ENCODE measurements at regions not wholly inside any gene's neighbourhood (a gene's known extent, or its start where the extent isn't known, plus 50 kb on each side); places are given as distances from the start of the nearest gene placed in this dataset.
"Not testable (repeated sequence)": the region's sequence is repeated elsewhere in the genome, so short reads cannot be mapped to it uniquely, and the experiment has no call there.

DNA sequence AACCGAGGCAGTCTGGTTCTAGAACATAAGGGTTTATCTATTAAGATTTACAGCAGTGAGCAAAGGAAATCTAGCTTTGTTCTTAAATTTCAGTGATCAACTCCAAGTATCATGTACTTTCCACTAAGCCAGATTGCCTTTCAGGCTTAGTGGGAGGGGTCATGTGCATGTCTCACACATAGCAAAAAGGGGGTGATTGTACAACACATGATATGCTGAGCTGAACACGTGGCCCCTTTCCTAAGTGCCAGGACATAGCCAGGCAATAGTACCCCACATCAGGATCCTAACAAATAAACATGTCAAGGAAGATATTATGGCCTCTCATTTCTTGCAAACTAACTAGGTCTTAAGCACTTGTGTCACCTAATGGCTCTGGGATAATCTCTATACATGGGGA lies 347.2 kb downstream of the C12orf75 start:
- TF ChIP-seq, protein P1, sequence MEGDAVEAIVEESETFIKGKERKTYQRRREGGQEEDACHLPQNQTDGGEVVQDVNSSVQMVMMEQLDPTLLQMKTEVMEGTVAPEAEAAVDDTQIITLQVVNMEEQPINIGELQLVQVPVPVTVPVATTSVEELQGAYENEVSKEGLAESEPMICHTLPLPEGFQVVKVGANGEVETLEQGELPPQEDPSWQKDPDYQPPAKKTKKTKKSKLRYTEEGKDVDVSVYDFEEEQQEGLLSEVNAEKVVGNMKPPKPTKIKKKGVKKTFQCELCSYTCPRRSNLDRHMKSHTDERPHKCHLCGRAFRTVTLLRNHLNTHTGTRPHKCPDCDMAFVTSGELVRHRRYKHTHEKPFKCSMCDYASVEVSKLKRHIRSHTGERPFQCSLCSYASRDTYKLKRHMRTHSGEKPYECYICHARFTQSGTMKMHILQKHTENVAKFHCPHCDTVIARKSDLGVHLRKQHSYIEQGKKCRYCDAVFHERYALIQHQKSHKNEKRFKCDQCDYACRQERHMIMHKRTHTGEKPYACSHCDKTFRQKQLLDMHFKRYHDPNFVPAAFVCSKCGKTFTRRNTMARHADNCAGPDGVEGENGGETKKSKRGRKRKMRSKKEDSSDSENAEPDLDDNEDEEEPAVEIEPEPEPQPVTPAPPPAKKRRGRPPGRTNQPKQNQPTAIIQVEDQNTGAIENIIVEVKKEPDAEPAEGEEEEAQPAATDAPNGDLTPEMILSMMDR (IDR thresholded peaks at IDR 0.05; ENCODE audit: low read depth, low read length, missing control alignments): no peak
- no peak for DNase-seq (ENCODE audit: low read depth)
- H3K4me3 ChIP-seq (ENCODE audit: low read depth, low read length): no peak overlapping the region
- in situ Hi-C loops (cut with HindIII; ENCODE audit: low sequenced_read_pairs): no loop called here

DNA sequence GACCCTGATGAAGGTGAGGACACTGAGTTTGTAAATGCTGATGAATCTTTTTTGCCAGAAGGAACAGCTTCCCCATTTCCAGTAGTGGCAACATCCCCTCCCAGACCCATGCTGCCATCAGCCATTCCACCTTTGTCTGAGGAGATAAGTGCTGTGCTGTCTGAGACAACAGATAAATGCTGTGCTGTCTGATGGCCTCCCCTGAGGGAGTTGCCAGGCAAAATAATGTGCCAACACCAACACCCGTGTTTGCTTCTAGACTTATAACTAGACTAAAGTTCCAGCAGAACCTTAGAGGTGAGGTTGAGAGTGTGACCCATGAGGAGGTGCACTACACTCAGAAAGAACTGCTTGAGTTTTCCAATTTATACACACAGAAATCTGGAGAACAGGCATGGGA lies 349.5 kb downstream of the C12orf75 start:
- TF ChIP-seq, protein P1 (IDR thresholded peaks at IDR 0.05; ENCODE audit: low read depth, low read length, missing control alignments): no peak
- in situ Hi-C loops (cut with HindIII; ENCODE audit: low sequenced_read_pairs): no loop called here
- DNase-seq (ENCODE audit: low read depth): no peak
- H3K4me3 ChIP-seq (ENCODE audit: low read depth, low read length): no peak overlapping the region

DNA sequence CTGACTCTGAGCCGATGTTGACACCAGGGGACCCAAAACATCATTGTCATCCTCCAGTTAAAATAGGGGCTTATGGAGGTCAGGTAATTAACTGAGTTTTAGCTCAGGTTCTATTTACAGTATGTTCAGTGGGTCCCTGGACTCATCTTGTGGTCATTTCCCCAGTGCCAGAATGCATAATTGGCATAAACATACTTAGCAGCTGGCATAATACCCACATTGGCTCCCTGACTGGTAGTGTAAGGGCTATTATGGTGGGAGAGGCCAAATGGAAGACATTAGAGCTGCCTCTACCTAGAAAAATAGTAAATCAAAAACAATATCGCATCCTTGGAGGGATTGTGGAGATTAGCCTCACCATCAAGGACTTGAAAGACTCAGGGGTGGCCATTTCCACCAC lies 350.9 kb downstream of the C12orf75 start:
- no peak overlapping the region for H3K4me3 ChIP-seq (ENCODE audit: low read depth, low read length)
- TF ChIP-seq, protein P1 (IDR thresholded peaks at IDR 0.05; ENCODE audit: low read depth, low read length, missing control alignments): no peak
- no peak for DNase-seq (ENCODE audit: low read depth)
- in situ Hi-C loops (cut with HindIII; ENCODE audit: low sequenced_read_pairs): no loop called here

DNA sequence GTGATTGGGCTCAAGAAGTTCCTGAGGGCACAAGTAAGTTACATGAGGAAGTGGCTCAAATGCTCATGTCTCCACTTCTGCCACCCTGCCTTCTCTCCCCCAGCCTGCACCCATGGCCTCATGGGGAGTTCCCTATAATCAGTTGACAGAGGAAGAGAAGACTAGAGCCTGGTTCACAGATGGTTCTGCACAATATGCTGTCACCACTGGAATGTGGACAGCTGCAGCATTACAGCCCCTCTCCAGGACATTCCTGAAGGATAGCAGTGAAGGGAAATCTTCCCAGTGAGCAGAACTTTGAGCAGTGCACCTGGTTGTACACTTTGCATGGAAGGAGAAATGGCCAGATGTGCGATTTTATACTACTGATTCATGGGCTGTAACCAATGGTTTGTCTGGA lies 352.3 kb downstream of the C12orf75 start:
- in situ Hi-C loops (cut with HindIII; ENCODE audit: low sequenced_read_pairs); H3K4me3 ChIP-seq (ENCODE audit: low read depth, low read length); DNase-seq (ENCODE audit: low read depth): not testable (repeated sequence)

DNA sequence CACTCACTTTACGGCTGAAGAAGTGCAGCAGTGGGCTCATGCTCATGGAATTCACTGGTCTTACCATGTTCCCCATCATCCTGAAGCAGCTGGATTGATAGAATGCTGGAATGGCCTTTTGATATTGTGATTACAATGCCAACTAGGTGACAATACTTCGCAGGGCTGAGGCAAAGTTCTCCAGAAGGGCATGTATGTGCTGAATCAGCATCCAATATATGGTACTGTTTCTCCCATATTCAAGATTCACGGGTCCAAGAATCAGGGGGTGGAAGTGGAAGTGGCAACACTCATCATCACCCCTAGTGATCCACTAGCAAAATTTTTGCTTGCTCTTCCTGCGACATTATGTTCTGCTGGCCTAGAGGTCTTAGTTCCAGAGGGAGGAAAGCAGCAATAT lies 353.3 kb downstream of the C12orf75 start:
- in situ Hi-C loops (cut with HindIII; ENCODE audit: low sequenced_read_pairs); DNase-seq (ENCODE audit: low read depth); H3K4me3 ChIP-seq (ENCODE audit: low read depth, low read length): not testable (repeated sequence)

DNA sequence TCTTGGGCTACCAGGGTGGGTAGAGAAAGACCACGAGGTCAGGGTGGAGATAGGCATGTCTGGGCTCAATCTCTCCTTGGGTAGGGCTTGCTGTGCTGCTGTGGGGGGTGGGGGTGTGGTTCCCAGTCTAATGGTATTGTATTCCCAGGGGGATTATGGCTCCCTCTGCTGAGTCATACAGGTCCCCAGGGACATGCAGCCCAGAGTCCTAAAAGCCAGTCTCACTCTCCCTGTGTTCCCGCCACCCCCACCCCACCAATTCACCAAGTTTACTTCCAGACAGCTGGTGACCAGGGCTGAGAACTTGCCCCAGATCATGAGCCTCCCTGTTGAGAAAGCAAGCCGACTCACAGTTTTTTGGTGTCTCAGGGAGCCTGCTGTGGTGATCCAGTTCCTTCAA lies 367.6 kb downstream of the C12orf75 start:
- TF ChIP-seq, protein P1 (IDR thresholded peaks at IDR 0.05; ENCODE audit: low read depth, low read length, missing control alignments): no peak
- no peak overlapping the region for H3K4me3 ChIP-seq (ENCODE audit: low read depth, low read length)
- in situ Hi-C loops (cut with HindIII; ENCODE audit: low sequenced_read_pairs): no loop called here
- no peak for DNase-seq (ENCODE audit: low read depth)

DNA sequence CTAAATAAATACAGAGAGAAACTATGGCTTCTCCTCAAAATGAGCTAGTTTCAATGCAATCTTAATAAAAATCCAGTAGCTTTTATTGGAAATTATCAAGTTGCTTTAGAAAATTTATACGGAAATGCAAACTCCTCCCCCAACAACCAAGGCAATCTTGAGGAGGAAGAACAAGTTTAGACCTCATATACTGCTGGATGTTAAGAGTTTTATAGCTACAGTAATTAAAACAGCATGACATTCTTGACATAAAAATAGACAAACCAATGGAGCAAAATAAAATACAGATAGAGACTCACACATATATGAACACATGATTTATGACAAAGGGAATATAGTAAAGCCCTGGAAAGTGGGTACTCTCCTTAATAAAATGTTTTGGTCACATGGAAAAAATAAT lies 368.7 kb downstream of the C12orf75 start:
- in situ Hi-C loops (cut with HindIII; ENCODE audit: low sequenced_read_pairs): no loop called here
- TF ChIP-seq, protein P1 (IDR thresholded peaks at IDR 0.05; ENCODE audit: low read depth, low read length, missing control alignments): no peak
- DNase-seq (ENCODE audit: low read depth): no peak
- no peak overlapping the region for H3K4me3 ChIP-seq (ENCODE audit: low read depth, low read length)

DNA sequence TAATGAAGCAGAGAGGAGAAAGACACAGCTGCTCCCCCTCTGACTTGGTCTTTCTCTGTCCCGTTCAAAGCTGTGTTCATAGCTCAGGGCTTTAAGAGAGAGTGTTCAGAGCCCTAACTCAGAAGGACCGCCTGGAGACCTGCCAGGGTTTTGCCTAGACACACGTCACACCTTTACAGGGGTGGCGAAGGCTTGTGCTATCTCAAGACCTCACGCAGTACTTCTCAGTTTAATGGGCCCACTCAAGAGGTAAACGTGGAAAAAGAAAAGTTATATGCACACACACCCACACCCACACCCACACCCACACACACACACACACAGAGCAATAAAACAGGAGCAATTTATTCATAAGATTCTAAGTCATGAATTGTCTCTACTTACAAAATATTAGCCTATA lies 374.3 kb downstream of the C12orf75 start:
- H3K4me3 ChIP-seq (ENCODE audit: low read depth, low read length): no peak overlapping the region
- TF ChIP-seq, protein P1 (IDR thresholded peaks at IDR 0.05; ENCODE audit: low read depth, low read length, missing control alignments): no peak

More for the DNA sequence above, 374.3 kb downstream of the C12orf75 start:
- in situ Hi-C loops (cut with HindIII; ENCODE audit: low sequenced_read_pairs): no loop called here
- DNase-seq (ENCODE audit: low read depth): no peak
